Stimulated activated CD8-positive, alpha-beta memory T cell treated with anti-CD3 and anti-CD28 coated beads, Interleukin-15, amount 100 ng/mL, for 1 hour (primary cell): ENCODE measurements at regions not wholly inside any gene's neighbourhood (a gene's known extent, or its start where the extent isn't known, plus 50 kb on each side); places are given as distances from the start of the nearest gene placed in this dataset.

ENCODE experiments used
- DNase-seq: peaks from one replicate; pipeline ENCODE4 v3.0.0-alpha.2; 2020; ENCODE audit warnings: low read depth

DNA sequence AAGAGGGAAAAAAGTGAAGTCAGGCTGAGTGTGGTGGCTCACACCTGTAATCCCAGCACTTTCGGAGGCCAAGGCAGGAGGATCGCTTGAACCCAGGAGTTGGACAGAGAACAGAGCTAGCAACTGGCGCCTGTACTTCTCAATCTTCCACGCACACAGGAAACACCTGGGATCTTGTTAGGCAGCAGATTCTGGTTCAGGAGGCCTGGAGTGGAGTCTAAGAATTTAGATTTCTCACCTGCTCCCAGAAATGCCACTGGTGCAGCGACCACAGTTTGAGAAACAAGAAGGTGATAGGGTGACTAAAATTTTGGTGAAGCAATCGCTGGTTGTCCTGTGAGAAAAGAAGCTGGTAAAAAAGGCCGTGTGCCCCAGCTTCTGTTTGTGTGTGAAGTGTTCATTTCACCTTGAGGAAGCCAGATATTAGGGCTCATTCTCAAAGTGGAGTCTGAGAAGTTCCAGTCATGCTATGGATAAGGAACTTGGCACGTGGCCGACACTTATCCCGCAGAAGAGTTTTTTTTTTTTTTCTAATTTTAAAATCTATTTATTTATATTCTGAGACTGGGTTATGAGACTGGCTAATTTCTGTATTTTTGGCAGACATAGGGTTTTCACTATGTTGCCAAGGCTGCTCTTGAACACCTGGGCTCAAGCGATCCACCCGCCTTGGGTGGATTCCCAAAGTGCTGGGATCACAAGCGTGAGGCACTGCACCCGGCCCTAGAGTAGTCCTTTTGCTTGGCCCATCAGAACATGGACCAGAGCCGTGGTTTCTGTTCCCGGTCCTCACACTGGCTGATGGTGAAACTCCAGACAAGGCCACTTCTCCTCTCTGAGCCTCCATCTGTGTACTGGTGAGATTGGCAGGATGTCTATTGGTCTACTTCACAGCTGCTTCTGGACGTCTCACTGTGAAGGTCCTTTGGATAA lies 324.6 kb upstream of the PROK2 start:
- no peak for DNase-seq

DNA sequence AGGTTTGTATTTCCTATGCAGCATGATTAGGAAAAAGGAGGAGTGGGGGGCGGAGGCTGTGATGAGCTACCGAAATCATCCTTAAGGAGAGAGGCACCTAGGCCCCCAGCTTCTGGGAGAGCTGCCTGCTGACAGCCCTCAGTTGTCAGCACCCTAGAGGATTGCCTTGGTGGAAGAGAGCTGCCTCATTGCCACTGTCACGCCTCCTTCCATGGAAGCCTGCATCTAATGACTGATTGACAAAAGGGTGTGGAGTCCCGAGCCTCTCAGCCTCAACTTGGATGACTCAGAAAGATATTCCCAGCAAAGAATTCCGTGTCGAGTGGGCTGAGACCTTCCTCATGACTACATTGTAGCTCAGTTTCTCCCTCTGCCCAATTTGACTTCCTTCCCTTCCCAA lies 320.4 kb upstream of the PROK2 start:
- no peak for DNase-seq

DNA sequence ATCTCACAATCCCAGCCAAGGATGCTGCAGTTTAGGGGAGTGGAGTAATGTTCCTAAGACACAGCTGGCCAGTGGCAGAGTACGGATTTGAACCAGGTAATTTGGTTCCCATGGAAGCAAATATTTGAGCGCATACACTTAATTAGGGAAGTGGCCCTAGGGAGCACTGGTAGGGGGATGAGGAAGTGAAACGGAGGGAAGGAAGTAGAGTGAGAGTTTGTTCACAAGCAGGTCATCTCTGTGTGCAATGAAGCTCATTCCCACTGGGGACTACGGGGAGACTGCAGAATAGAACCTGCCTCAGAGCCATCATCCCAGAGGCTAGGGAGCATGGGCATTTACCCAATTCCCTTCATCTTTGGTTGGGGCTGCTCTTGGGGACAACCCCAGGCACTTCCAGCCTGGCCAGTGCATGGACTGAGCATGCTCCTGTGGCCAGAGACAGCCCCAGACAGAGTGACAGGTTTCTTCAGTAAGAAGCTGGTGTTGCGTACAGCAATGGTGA lies 317.2 kb upstream of the PROK2 start:
- no peak for DNase-seq

DNA sequence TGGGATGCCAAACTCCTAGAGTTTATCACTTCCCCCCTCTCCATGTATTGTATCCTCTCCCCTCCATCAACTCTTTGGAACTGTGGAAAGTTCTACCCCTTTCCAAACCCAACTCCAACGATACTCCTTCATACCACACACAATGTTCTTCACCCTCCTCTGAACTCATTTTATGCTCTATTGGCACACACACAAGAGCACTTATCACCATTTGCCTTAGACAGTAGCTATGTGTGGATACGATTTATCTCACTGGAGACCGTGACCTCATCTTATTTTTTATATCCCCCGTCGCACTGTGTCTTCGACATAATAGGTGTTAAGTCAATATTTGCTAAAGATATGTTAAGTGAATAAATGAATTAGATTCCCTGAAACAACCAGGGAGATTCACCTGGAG lies 316.5 kb upstream of the PROK2 start:
- no peak for DNase-seq

DNA sequence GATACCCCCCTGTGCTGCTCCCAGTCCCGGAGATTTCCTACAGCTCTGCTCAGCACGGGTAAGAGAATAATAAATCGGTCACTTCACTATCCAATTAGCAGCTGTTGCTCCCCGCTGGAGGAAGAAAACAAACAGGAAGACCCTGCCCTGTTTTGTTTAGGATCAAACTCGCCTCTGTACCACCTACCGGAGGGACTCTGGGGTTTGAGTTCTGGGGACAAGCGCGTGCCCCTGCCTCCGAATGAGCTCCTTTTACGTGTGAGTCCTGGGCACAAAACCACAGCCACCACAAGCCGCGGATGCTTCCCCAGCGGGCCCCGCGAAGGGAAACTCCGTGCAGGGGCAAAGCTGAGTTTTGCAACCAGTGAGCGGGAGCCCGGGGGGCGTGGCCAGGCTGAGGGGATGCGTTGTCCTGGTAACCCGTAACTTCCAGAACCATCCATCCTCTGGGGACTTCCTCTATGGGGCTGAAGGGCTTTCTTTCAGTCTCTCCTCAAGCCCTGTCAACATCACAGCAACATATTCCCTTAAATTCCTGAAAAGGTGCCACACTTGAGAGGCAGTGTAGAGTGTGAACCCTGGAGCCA lies 315.7 kb upstream of the PROK2 start:
- DNase-seq, result peak; percentile 44

GRCh38 chr3:72100080-72100511 lies 315.1 kb upstream of the PROK2 start:
- DNase-seq, result no peak

GRCh38 chr3:72099326-72100079 lies 314.6 kb upstream of the PROK2 start:
- no peak for DNase-seq

DNA sequence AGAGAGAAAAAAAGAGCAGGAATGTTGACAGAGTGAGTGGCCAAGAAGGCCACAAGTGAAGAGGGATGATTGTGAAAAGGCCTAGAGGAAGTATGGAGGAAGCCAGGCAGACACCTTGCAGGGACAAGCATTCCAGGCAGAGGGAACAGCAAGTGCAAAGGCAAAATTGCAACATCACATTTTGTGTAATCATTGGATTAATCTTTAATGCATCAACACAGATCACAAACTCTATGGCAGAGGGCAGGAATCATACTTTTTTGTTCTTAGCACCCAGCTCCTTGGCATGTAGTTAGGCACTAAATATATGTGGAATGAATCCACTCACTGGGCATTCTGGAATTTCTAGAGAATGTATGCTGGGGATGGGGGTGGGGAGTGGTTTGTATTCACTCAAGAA lies 312.1 kb upstream of the PROK2 start:
- no peak for DNase-seq

- DNase-seq, result no peak
Measured at GRCh38 chr3:72095521-72095920, 310.6 kb upstream of the PROK2 start.

- DNase-seq, result no peak
Measured at GRCh38 chr3:72093992-72094334, 309.0 kb upstream of the PROK2 start.

GRCh38 chr3:72093270-72093991 lies 308.5 kb upstream of the PROK2 start:
- no peak for DNase-seq

GRCh38 chr3:72092778-72093177 lies 307.8 kb upstream of the PROK2 start:
- DNase-seq, result no peak

- no peak for DNase-seq
Measured at GRCh38 chr3:72088486-72089025, 303.6 kb upstream of the PROK2 start.

- DNase-seq, result no peak
Measured at GRCh38 chr3:72087420-72087819, 302.5 kb upstream of the PROK2 start.

DNA sequence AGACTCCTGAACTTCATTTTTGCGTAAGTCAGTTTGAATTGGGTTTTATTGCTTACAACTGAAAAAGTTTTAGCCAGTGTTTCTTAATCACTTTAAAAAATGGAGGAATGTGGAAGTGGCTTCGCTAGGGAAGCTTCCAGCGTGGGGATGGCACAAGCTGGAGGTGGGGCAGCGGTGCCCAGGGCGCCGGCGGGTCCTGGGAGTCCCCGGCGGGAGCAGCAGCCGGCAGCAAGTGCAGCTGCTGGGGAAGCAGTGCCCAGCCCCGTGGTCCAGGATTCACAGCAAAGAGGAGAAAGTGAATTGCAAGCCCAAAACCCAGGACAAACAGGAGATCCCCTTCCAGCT lies 301.8 kb upstream of the PROK2 start:
- no peak for DNase-seq

- no peak for DNase-seq
Measured at GRCh38 chr3:72086042-72086742, 301.2 kb upstream of the PROK2 start.

GRCh38 chr3:72085036-72085435 lies 300.1 kb upstream of the PROK2 start:
- DNase-seq, result no peak

GRCh38 chr3:72082776-72083462 lies 298.0 kb upstream of the PROK2 start:
- no peak for DNase-seq

DNA sequence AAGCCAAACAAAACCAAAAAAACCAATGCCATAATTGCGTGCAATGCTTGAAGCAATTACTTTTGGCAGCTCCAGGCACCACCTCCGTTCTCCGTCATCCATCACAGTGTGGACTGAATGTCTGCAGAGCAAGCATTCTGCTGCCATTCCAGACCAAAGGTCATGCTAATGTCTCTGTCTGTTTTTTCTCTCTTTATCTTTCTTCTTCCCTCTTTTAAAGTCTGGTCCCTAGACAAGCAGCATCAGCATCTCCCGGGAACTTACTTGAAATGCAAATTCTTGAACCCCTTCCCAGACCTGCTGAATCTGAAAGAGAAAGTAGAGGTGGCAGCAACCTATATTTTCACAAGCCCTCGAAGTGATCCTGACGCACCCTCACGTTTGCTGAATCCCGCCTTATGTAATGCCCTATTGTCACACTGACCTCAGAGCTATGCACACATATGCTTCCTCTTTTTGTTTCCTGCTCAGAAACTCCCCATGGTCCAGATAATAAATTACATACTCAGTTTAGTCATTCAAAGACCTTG lies 297.3 kb upstream of the PROK2 start:
- no peak for DNase-seq

DNA sequence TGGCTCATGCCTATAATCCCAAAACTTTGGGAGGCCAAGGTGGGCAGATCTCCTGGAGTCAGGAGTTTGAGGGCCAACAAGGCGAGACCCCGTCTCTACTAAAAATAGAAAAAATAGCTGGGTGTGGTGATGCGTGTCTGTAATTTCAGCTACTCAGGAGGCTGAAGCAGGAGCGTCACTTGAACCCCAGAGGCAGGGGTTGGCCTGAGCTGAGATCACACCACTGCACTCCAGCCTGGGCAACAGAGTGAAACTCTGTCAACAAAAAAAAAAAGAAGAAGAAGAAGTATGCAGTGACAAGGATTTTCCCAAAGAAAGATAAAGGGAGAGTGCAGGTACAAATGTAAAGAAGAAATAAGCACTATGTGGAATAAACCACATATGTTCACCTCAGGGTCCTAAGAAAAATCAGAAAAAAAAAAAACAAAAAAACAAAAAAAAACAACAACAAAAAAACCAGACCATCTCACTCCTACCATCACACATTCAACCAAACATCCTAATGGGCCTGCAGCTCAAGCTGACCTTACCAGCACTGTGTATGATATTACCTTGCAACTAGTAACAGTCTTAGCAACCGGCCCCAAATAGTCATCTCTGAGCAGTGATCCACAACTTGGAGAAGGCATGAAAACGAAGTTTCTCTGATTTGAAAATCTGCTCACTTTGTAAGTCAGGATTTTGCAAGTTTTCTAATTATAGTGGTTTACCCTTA lies 296.7 kb upstream of the PROK2 start:
- DNase-seq, result no peak
